SK-N-SH (cell line): ENCODE measurements at regions not wholly inside any gene's neighbourhood (a gene's known extent, or its start where the extent isn't known, plus 50 kb on each side); places are given as distances from the start of the nearest gene placed in this dataset.

Experiments
- CTCF ChIA-PET: fragments of 300-600, 350-600 bp; formaldehyde crosslinking; extraction: SDS; loops from one replicate; lab custom pipeline; 2021; lab: Yijun Ruan, JAX
- POLR2A ChIA-PET: fragments of 350-600 bp; sonication (Branson Sonifier 250); formaldehyde crosslinking; extraction: SDS; loops from one replicate; lab custom pipeline; 2020; ENCODE audit warnings: antibody characterized with exemption, inconsistent platforms; lab: Yijun Ruan, JAX
- DNase-seq: peaks from one replicate; pipeline ENCODE4 v3.0.0; 2012
- H2AFZ ChIP-seq: fragments of 200-600 bp; sonication (generic); 2 replicates; pipeline ENCODE4 v1.8.1; 2016; ENCODE audit warnings: antibody characterized with exemption, mild to moderate bottlenecking, low read depth
- H3F3A ChIP-seq: fragments of 200-600 bp; sonication (generic); replicated peaks from 2 replicates; pipeline ENCODE3; 2016; ENCODE audit warnings: antibody characterized with exemption, mild to moderate bottlenecking; ENCODE audit not compliant: insufficient read depth
- H3K27ac ChIP-seq, 2 experiments: fragments of 200-500 bp in 1 of 2; fragments of 200-600 bp in 1 of 2; sonication (Bioruptor generic) in 1 of 2; sonication (generic), shearing (Covaris generic) in 1 of 2; 2 replicates each; pipeline versions ENCODE4 v1.5.1 to v1.6.1; 2014 to 2016; ENCODE audit warnings: low read depth in 2 of 2, inconsistent platforms in 1 of 2, low read length in 1 of 2, mild to moderate bottlenecking in 1 of 2, mixed read lengths in 1 of 2
- H3K27me3 ChIP-seq: fragments of 200-600 bp; sonication (generic), shearing (Covaris generic); 2 replicates; pipeline ENCODE4 v1.6.1; 2016; ENCODE audit warnings: mixed run types; ENCODE audit not compliant: insufficient read depth
- H3K36me3 ChIP-seq, 2 experiments: fragments of 200-500 bp in 1 of 2; fragments of 200-600 bp in 1 of 2; sonication (Bioruptor generic) in 1 of 2; sonication (generic) in 1 of 2; replicated peaks in 1 of 2; 2 replicates each; pipeline versions ENCODE3 to v1.5.1; 2014 to 2016; ENCODE audit warnings: low read length in 1 of 2, mild to moderate bottlenecking in 1 of 2; ENCODE audit not compliant: insufficient read depth in 2 of 2, control insufficient read depth in 1 of 2
- H3K4me1 ChIP-seq, 2 experiments: fragments of 200-500 bp in 1 of 2; fragments of 200-600 bp in 1 of 2; sonication (Bioruptor generic) in 1 of 2; sonication (generic), shearing (Covaris generic) in 1 of 2; 2 replicates each; pipeline versions ENCODE4 v1.5.1 to v1.6.1; 2014 to 2016; ENCODE audit warnings: low read depth in 1 of 2, low read length in 1 of 2, mixed run types in 1 of 2; ENCODE audit not compliant: insufficient read depth in 2 of 2, control insufficient read depth in 1 of 2
- H3K4me2 ChIP-seq: fragments of 200-600 bp; sonication (generic), shearing (Covaris generic); 2 replicates; pipeline ENCODE4 v1.6.1; 2017; ENCODE audit warnings: mixed run types
- H3K4me3 ChIP-seq, 2 experiments: fragments of 200-500 bp in 1 of 2; fragments of 200-600 bp in 1 of 2; sonication (Bioruptor generic) in 1 of 2; sonication (generic), shearing (Covaris generic) in 1 of 2; 2 replicates each; pipeline versions ENCODE4 v1.5.1 to v1.8.1; 2014 to 2016; ENCODE audit warnings: low read depth in 2 of 2, inconsistent platforms in 1 of 2, low read length in 1 of 2, mild to moderate bottlenecking in 1 of 2, mixed read lengths in 1 of 2, moderate library complexity in 1 of 2
- H3K79me2 ChIP-seq: fragments of 200-600 bp; sonication (generic); 2 replicates; pipeline ENCODE4 v1.8.1; 2017; ENCODE audit warnings: mild to moderate bottlenecking; ENCODE audit not compliant: insufficient read depth
- H3K9ac ChIP-seq: fragments of 200-600 bp; sonication (generic); 2 replicates; pipeline ENCODE4 v1.6.1; 2017; ENCODE audit warnings: mixed run types
- H3K9me2 ChIP-seq: fragments of 200-600 bp; sonication (generic); 2 replicates; pipeline ENCODE4 v1.6.1; 2017; ENCODE audit warnings: mixed run types
- H3K9me3 ChIP-seq: fragments of 200-600 bp; sonication (generic); 2 replicates; pipeline ENCODE4 v1.6.1; 2017; ENCODE audit warnings: mixed run types, mild to moderate bottlenecking, moderate library complexity
- H4K20me1 ChIP-seq: fragments of 200-600 bp; sonication (generic); 2 replicates; pipeline ENCODE4 v1.6.1; 2017; ENCODE audit warnings: mild to moderate bottlenecking, mixed run types; ENCODE audit not compliant: insufficient read depth
- EP300 ChIP-seq, 2 experiments: IDR thresholded peaks; 2 replicates each; pipeline versions ENCODE4 v1.4.0 to v1.6.1; 2012; ENCODE audit warnings: borderline replicate concordance in 1 of 2, low read depth in 1 of 2, low read length in 1 of 2
- EZH2phosphoT487 ChIP-seq: fragments of 200-600 bp; sonication (generic); IDR thresholded peaks from 2 replicates; pipeline ENCODE4 v1.6.1; 2017; ENCODE audit warnings: low read depth, mixed run types, mild to moderate bottlenecking, antibody characterized with exemption, moderate library complexity, borderline replicate concordance
- GABPA ChIP-seq: IDR thresholded peaks from 2 replicates; pipeline ENCODE4 v1.4.0; 2012; ENCODE audit warnings: low read depth, mild to moderate bottlenecking
- GATA2 ChIP-seq: sonication (generic); formaldehyde crosslinking; IDR thresholded peaks from 2 replicates; pipeline ENCODE4 v1.5.0; 2020; ENCODE audit warnings: mild to moderate bottlenecking, missing genetic modification reagents
- JUND ChIP-seq: IDR thresholded peaks from 2 replicates; pipeline ENCODE4 v1.4.0; 2012
- MEF2A ChIP-seq: IDR thresholded peaks from 2 replicates; pipeline ENCODE4 v1.4.0; 2012; ENCODE audit warnings: low read depth, borderline replicate concordance
- NRF1 ChIP-seq: IDR thresholded peaks from 2 replicates; pipeline ENCODE4 v1.6.1; 2012; ENCODE audit warnings: low read depth, mild to moderate bottlenecking, low read length
- RXRA ChIP-seq: IDR thresholded peaks from 2 replicates; pipeline ENCODE4 v1.4.0; 2012; ENCODE audit warnings: low read depth, mild to moderate bottlenecking, borderline replicate concordance
- SMC3 ChIP-seq: IDR thresholded peaks from 2 replicates; pipeline ENCODE4 v1.6.1; 2012; ENCODE audit warnings: low read depth, low read length, improper control_type of control experiment
- TAF1 ChIP-seq: IDR thresholded peaks from 2 replicates; pipeline ENCODE4 v1.6.1; 2012; ENCODE audit warnings: low read depth, mild to moderate bottlenecking, low read length, moderate library complexity, borderline replicate concordance
- TEAD4 ChIP-seq: IDR thresholded peaks from 2 replicates; pipeline ENCODE4 v1.4.0; 2012; ENCODE audit warnings: mild to moderate bottlenecking, borderline replicate concordance; ENCODE audit not compliant: insufficient read depth
- WGBS: methylation state at CpG from one replicate; pipeline ENCODE4 v1.1.6; 2017; ENCODE audit warnings: low lambda C conversion rate; 5-methylcytosine and 5-hydroxymethylcytosine counted together
- TF ChIP-seq, protein P1 (sequence below): IDR thresholded peaks from 2 replicates; pipeline ENCODE4 v1.4.0; 2012; ENCODE audit warnings: low read depth, borderline replicate concordance
- TF ChIP-seq, protein P2 (sequence below): fragments of 200-600 bp; sonication (generic); IDR thresholded peaks from 2 replicates; pipeline ENCODE4 v1.6.1; 2017; ENCODE audit warnings: antibody characterized with exemption, mild to moderate bottlenecking, moderate library complexity
- TF ChIP-seq, protein P3 (sequence below): IDR thresholded peaks from 2 replicates; pipeline ENCODE4; 2012

DNA sequence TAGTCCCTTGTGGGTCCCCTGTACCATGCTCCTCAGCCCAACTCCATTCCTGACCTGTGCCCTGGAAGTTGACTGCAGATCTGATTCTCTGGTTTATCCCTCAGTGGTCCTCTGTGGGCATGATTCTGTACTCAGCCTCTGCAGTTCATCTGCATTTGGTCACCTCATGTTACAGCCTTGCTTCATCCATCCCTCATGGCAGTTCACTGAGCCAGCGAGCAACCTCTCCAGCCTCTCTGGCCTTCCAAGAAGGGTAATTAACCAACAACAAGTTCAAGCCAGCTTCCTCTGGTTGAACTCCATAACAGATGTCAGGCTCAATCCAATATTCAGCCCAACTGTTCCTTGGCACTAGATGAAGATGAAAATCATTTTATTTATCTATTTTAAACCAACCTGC lies 509.5 kb downstream of the NTRK3 start:
- no peak overlapping the region for H3K4me3 ChIP-seq
- no peaks in the 10 kb centered on the region for H3K27me3 ChIP-seq
- no peak for DNase-seq
- no peaks in the 10 kb centered on the region for H3K79me2 ChIP-seq
- H3K4me2 ChIP-seq, result no peak overlapping the region
- no peaks in the 10 kb centered on the region for H3K9me3 ChIP-seq
- WGBS, result 89% methylated on average over 1 of the region's 1 CpG
- no peaks in the 10 kb centered on the region for H3K36me3 ChIP-seq
- ChIA-PET CTCF (no interaction called here), POLR2A (no interaction called here)
- H3K27ac ChIP-seq, result no peak overlapping the region
- H2AFZ ChIP-seq, result no peak overlapping the region
- H3K4me1 ChIP-seq, result no peaks in the 10 kb centered on the region; a peak in 3 of 4 replicates
- TF ChIP-seq TAF1 (no peak), NRF1 (no peak)
- H3K9me2 ChIP-seq, result no peaks in the 10 kb centered on the region
- H3F3A ChIP-seq, result peaks cover 4% of the 10 kb centered on the region
- no peaks in the 10 kb centered on the region for H4K20me1 ChIP-seq
- H3K9ac ChIP-seq, result no peak overlapping the region

DNA sequence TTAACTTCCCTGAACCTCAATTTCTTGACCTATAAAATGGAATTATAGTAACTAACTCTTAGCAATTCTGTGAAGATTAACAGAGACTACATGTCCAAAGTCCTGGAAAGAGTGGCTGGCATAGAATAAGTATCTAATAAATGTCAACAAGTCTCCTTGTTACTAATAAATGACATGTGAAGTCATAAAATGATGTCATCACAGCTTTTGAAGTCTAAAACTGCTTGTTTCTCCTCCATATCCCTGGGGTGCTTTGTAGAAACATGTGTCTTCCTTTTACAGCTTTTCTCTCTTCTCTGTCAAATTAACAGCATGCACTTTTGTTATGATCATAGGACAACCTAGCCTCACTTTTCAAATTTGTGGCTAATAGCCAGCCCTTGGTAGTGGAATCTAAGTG lies 510.2 kb downstream of the NTRK3 start:
- Histone ChIP-seq H2AFZ (no peak overlapping the region), H3K27me3 (no peaks in the 10 kb centered on the region), H3K9me3 (no peaks in the 10 kb centered on the region), H3K27ac (no peak overlapping the region), H4K20me1 (no peaks in the 10 kb centered on the region), H3K4me1 (no peaks in the 10 kb centered on the region; a peak in 3 of 4 replicates), H3K79me2 (no peaks in the 10 kb centered on the region), H3K36me3 (no peaks in the 10 kb centered on the region), H3K9me2 (no peaks in the 10 kb centered on the region), H3K4me2 (no peak overlapping the region), H3F3A (no peaks in the 10 kb centered on the region), H3K4me3 (no peak overlapping the region), H3K9ac (no peak overlapping the region)
- no peak for TF ChIP-seq GATA2 (CRISPR knock-in tag)
- POLR2A ChIA-PET, result no interaction called here
- CTCF ChIA-PET, result no interaction called here
- DNase-seq, result no peak

DNA sequence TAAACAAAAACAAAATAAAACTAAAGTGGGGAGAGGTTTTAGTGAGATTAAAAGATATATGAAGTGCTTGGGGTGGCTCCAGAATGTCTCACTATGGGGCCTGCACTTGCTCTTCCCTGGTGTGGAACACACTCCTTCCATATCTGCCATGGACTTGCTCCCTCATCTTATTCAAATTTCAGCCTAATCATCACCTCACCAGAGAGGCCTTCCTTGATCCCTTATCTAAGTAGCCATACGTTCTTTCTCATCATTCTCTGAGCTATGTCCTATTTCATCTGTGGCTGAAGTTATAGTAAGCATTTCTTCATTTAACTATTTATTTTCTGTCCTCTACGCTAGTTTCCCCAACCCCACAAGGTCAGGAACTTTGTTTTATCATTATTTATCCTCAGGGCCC lies 511.7 kb downstream of the NTRK3 start:
- POLR2A ChIA-PET, result interaction anchor here (0.6 kb wide), 1 partner anchor 842 kb away, joined by 3 read pairs; no protein-coding TSS in a partner anchor
- DNase-seq, result no peak

More for the DNA sequence above, 511.7 kb downstream of the NTRK3 start:
- H3K79me2 ChIP-seq, result no peaks in the 10 kb centered on the region
- H3F3A ChIP-seq, result no peaks in the 10 kb centered on the region
- WGBS, result 71% methylated on average over 2 of the region's 2 CpGs
- no peak overlapping the region for H3K4me3 ChIP-seq
- H3K4me1 ChIP-seq, result peaks cover 0 to 5% of the 10 kb centered on the region in 2 experiments; a peak in 3 of 4 replicates
- no peak overlapping the region for H3K4me2 ChIP-seq
- no peaks in the 10 kb centered on the region for H3K27me3 ChIP-seq
- no peaks in the 10 kb centered on the region for H3K9me3 ChIP-seq
- no peak overlapping the region for H3K9ac ChIP-seq
- peak overlapping the region in 1 of 2 experiments; percentile 36; a peak in 1 of 4 replicates for H3K27ac ChIP-seq
- H3K9me2 ChIP-seq, result no peaks in the 10 kb centered on the region
- no peak for TF ChIP-seq GATA2 (CRISPR knock-in tag)
- TF ChIP-seq SMC3, result no peak
- TF ChIP-seq, protein P1, sequence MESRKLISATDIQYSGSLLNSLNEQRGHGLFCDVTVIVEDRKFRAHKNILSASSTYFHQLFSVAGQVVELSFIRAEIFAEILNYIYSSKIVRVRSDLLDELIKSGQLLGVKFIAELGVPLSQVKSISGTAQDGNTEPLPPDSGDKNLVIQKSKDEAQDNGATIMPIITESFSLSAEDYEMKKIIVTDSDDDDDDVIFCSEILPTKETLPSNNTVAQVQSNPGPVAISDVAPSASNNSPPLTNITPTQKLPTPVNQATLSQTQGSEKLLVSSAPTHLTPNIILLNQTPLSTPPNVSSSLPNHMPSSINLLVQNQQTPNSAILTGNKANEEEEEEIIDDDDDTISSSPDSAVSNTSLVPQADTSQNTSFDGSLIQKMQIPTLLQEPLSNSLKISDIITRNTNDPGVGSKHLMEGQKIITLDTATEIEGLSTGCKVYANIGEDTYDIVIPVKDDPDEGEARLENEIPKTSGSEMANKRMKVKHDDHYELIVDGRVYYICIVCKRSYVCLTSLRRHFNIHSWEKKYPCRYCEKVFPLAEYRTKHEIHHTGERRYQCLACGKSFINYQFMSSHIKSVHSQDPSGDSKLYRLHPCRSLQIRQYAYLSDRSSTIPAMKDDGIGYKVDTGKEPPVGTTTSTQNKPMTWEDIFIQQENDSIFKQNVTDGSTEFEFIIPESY, result no peak
- no peak for TF ChIP-seq JUND
- TF ChIP-seq MEF2A, result no peak
- TF ChIP-seq, protein P2, sequence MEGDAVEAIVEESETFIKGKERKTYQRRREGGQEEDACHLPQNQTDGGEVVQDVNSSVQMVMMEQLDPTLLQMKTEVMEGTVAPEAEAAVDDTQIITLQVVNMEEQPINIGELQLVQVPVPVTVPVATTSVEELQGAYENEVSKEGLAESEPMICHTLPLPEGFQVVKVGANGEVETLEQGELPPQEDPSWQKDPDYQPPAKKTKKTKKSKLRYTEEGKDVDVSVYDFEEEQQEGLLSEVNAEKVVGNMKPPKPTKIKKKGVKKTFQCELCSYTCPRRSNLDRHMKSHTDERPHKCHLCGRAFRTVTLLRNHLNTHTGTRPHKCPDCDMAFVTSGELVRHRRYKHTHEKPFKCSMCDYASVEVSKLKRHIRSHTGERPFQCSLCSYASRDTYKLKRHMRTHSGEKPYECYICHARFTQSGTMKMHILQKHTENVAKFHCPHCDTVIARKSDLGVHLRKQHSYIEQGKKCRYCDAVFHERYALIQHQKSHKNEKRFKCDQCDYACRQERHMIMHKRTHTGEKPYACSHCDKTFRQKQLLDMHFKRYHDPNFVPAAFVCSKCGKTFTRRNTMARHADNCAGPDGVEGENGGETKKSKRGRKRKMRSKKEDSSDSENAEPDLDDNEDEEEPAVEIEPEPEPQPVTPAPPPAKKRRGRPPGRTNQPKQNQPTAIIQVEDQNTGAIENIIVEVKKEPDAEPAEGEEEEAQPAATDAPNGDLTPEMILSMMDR, result no peak
- TF ChIP-seq EZH2phosphoT487, result no peak
- TF ChIP-seq GABPA, result no peak
- TF ChIP-seq, protein P3, sequence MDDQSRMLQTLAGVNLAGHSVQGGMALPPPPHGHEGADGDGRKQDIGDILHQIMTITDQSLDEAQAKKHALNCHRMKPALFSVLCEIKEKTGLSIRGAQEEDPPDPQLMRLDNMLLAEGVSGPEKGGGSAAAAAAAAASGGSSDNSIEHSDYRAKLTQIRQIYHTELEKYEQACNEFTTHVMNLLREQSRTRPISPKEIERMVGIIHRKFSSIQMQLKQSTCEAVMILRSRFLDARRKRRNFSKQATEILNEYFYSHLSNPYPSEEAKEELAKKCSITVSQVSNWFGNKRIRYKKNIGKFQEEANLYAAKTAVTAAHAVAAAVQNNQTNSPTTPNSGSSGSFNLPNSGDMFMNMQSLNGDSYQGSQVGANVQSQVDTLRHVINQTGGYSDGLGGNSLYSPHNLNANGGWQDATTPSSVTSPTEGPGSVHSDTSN, result no peak
- TF ChIP-seq TEAD4, result no peak
- TF ChIP-seq EP300 (IDR thresholded peaks at IDR 0.05; ENCODE audit: borderline replicate concordance in 1 of 2, low read depth in 1 of 2, low read length in 1 of 2), result no peak
- TF ChIP-seq RXRA, result no peak
- CTCF ChIA-PET, result no interaction called here
- no peak overlapping the region for H2AFZ ChIP-seq
- no peaks in the 10 kb centered on the region for H4K20me1 ChIP-seq
- no peaks in the 10 kb centered on the region for H3K36me3 ChIP-seq
